Tibial artery (tissue), 4 donors: ENCODE measurements at regions not wholly inside any gene's neighbourhood (a gene's known extent, or its start where the extent isn't known, plus 50 kb on each side); places are given as distances from the start of the nearest gene placed in this dataset.

Experiments used
- DNase-seq, 2 donors: peaks; one replicate each; pipeline ENCODE4 v3.0.0-alpha.2; 2019
- H3K27ac ChIP-seq, 2 donors: fragments of 200-600 bp; sonication (generic) in 1 of 2; 1 replicate in 1 of 2; 2 replicates in 1 of 2; pipeline ENCODE4 v1.5.1; 2018 to 2019; ENCODE audit warnings: mild to moderate bottlenecking in 1 of 2
- H3K27me3 ChIP-seq, 2 donors: fragments of 200-600 bp; sonication (generic) in 1 of 2; one replicate each; pipeline versions ENCODE4 v1.5.1 to v1.6.0; 2016 to 2019
- H3K36me3 ChIP-seq, 3 donors: fragments of 200-600 bp; sonication (generic) in 2 of 3; one replicate each; pipeline ENCODE4 v1.5.1; 2016 to 2019; ENCODE audit warnings: mild to moderate bottlenecking in 2 of 3
- H3K4me1 ChIP-seq, 4 donors: fragments of 200-600 bp; sonication (generic) in 2 of 4; 1 replicate in 3 of 4; 2 replicates in 1 of 4; pipeline ENCODE4 v1.5.1; 2016 to 2019
- H3K4me3 ChIP-seq, 2 donors: fragments of 200-600 bp; sonication (generic) in 1 of 2; 1 replicate in 1 of 2; 2 replicates in 1 of 2; pipeline ENCODE4 v1.5.1; 2018 to 2019; ENCODE audit warnings: mild to moderate bottlenecking in 2 of 2
- H3K9me3 ChIP-seq, 3 donors: fragments of 200-600 bp; sonication (generic) in 1 of 3; one replicate each; pipeline ENCODE4 v1.5.1; 2016 to 2019
- CTCF ChIP-seq, 2 experiments: fragments of 200-600 bp in 1 of 2; fragments of 450-650 bp in 1 of 2; IDR thresholded peaks; one replicate each; pipeline ENCODE4 v1.5.1; 2017 to 2019; ENCODE audit warnings: antibody characterized with exemption in 2 of 2, mild to moderate bottlenecking in 1 of 2, moderate library complexity in 1 of 2
- intact Hi-C: fragments of 100-400 bp; cut with DNase I; formaldehyde crosslinking; loops from one replicate; pipeline ENCODE4 v1.15.0; 2023; ENCODE audit warnings: low total_unique reads

GRCh38 chr4:180380733-180381132 is 1862.5 kb upstream of the TENM3 start:
- TF ChIP-seq CTCF (IDR thresholded peaks at IDR 0.05), result no peak
- no peak for DNase-seq
- Histone ChIP-seq H3K9me3 (no peaks in the 10 kb centered on the region), H3K27ac (no peak overlapping the region), H3K36me3 (no peaks in the 10 kb centered on the region), H3K27me3 (no peaks in the 10 kb centered on the region), H3K4me3 (no peak overlapping the region), H3K4me1 (no peaks in the 10 kb centered on the region)
- intact Hi-C loops, result no loop called here

- Histone ChIP-seq H3K4me3 (no peak overlapping the region), H3K36me3 (no peaks in the 10 kb centered on the region), H3K9me3 (no peaks in the 10 kb centered on the region), H3K4me1 (no peaks in the 10 kb centered on the region), H3K27me3 (no peaks in the 10 kb centered on the region), H3K27ac (no peak overlapping the region)
- intact Hi-C loops, result no loop called here
- no peak for TF ChIP-seq CTCF (IDR thresholded peaks at IDR 0.05)
- DNase-seq, result no peak
These were observed 1851.6 kb upstream of the TENM3 start for GRCh38 chr4:180391613-180392012.

- no peak overlapping the region for H3K4me3 ChIP-seq
- intact Hi-C loops, result no loop called here
- H3K27ac ChIP-seq, result no peak overlapping the region
- no peak for DNase-seq
- no peaks in the 10 kb centered on the region for H3K36me3 ChIP-seq
- no peaks in the 10 kb centered on the region for H3K4me1 ChIP-seq
- H3K27me3 ChIP-seq, result no peaks in the 10 kb centered on the region
- no peak for TF ChIP-seq CTCF (IDR thresholded peaks at IDR 0.05)
- H3K9me3 ChIP-seq, result no peaks in the 10 kb centered on the region
These were observed 1848.9 kb upstream of the TENM3 start for GRCh38 chr4:180394312-180394711.

GRCh38 chr4:180394730-180395129 is 1848.5 kb upstream of the TENM3 start:
- H3K27me3 ChIP-seq, result no peaks in the 10 kb centered on the region
- H3K4me1 ChIP-seq, result no peaks in the 10 kb centered on the region
- intact Hi-C loops, result no loop called here
- no peak overlapping the region for H3K27ac ChIP-seq
- H3K4me3 ChIP-seq, result no peak overlapping the region
- H3K36me3 ChIP-seq, result no peaks in the 10 kb centered on the region
- no peak for TF ChIP-seq CTCF (IDR thresholded peaks at IDR 0.05)
- DNase-seq, result no peak
- no peaks in the 10 kb centered on the region for H3K9me3 ChIP-seq

- intact Hi-C loops, result no loop called here
- Histone ChIP-seq H3K4me1 (no peaks in the 10 kb centered on the region), H3K4me3 (no peak overlapping the region), H3K9me3 (no peaks in the 10 kb centered on the region), H3K36me3 (no peaks in the 10 kb centered on the region), H3K27ac (no peak overlapping the region), H3K27me3 (no peaks in the 10 kb centered on the region)
- no peak for DNase-seq
- TF ChIP-seq CTCF (IDR thresholded peaks at IDR 0.05), result no peak
These were observed 1844.6 kb upstream of the TENM3 start for GRCh38 chr4:180398564-180398963.

- TF ChIP-seq CTCF (IDR thresholded peaks at IDR 0.05), result no peak
- Histone ChIP-seq H3K4me3 (no peak overlapping the region), H3K27ac (no peak overlapping the region), H3K27me3 (no peaks in the 10 kb centered on the region), H3K36me3 (no peaks in the 10 kb centered on the region), H3K4me1 (no peaks in the 10 kb centered on the region), H3K9me3 (no peaks in the 10 kb centered on the region)
- no peak for DNase-seq
- intact Hi-C loops, result no loop called here
These were observed 1835.8 kb upstream of the TENM3 start for GRCh38 chr4:180407275-180407885.
